ENCODE measurements at regions not wholly inside any gene's neighbourhood (a gene's known extent, or its start where the extent isn't known, plus 50 kb on each side); places are given as distances from the start of the nearest gene placed in this dataset.
A peak's percentile ranks its signal among the peaks of the same experiment; 100 is the strongest.

- H3K4me1 ChIP-seq: no peaks in the 10 kb centered on the region
- H3K27me3 ChIP-seq: no peaks in the 10 kb centered on the region
- intact Hi-C loops (cut with DNase I): no loop called here
- no peaks in the 10 kb centered on the region for H3K36me3 ChIP-seq
- TF ChIP-seq EP300 (IDR thresholded peaks at IDR 0.05) (no peak), CTCF (IDR thresholded peaks at IDR 0.05) (no peak), POLR2A (IDR thresholded peaks at IDR 0.05) (no peak), POLR2AphosphoS5 (IDR thresholded peaks at IDR 0.05) (no peak)
- 87% methylated on average over 7 of the region's 7 CpGs for WGBS, 2 donors
- H3K4me3 ChIP-seq: no peak overlapping the region
- DNase-seq: no peak
- no peak overlapping the region for H3K27ac ChIP-seq
- H3K9me3 ChIP-seq: no peaks in the 10 kb centered on the region
Measured at GRCh38 chr9:107592424-107592823, 102.9 kb upstream of the KLF4 start.

- intact Hi-C loops (cut with DNase I): no loop called here
- no peak for DNase-seq
- H3K4me3 ChIP-seq: no peak overlapping the region
- TF ChIP-seq POLR2AphosphoS5 (IDR thresholded peaks at IDR 0.05) (no peak), CTCF (IDR thresholded peaks at IDR 0.05) (no peak), EP300 (IDR thresholded peaks at IDR 0.05) (no peak), POLR2A (IDR thresholded peaks at IDR 0.05) (no peak)
- WGBS, 2 donors: 85 to 86% methylated on average over 3 of the region's 3 CpGs
- no peak overlapping the region for H3K27ac ChIP-seq
- no peaks in the 10 kb centered on the region for H3K4me1 ChIP-seq
- H3K9me3 ChIP-seq: no peaks in the 10 kb centered on the region
- no peaks in the 10 kb centered on the region for H3K36me3 ChIP-seq
- H3K27me3 ChIP-seq: no peaks in the 10 kb centered on the region
Measured at GRCh38 chr9:107591781-107592180, 102.2 kb upstream of the KLF4 start.

- Histone ChIP-seq H3K4me3 (no peak overlapping the region), H3K9me3 (no peaks in the 10 kb centered on the region), H3K27me3 (no peaks in the 10 kb centered on the region), H3K36me3 (no peaks in the 10 kb centered on the region), H3K27ac (peak overlapping the region in 2 of 4 donors; percentile 53 to 54), H3K4me1 (no peaks in the 10 kb centered on the region)
- no peak for DNase-seq
- intact Hi-C loops (cut with DNase I): no loop called here
- 50 to 83% methylated on average over 6 of the region's 6 CpGs for WGBS, 2 donors
- no peak for TF ChIP-seq CTCF (IDR thresholded peaks at IDR 0.05)
Measured at GRCh38 chr9:107588393-107588792, 98.8 kb upstream of the KLF4 start.

GRCh38 chr9:107587191-107587963, 97.8 kb upstream of the KLF4 start:
- Histone ChIP-seq H3K4me3 (peak overlapping the region in 1 of 4 donors; percentile 7), H3K36me3 (no peaks in the 10 kb centered on the region), H3K27ac (peak overlapping the region in 3 of 4 donors; percentile 6 to 54 (median 53)), H3K27me3 (no peaks in the 10 kb centered on the region), H3K4me1 (no peaks in the 10 kb centered on the region), H3K9me3 (no peaks in the 10 kb centered on the region)
- DNase-seq: no peak
- intact Hi-C loops (cut with DNase I): no loop called here
- TF ChIP-seq POLR2AphosphoS5 (IDR thresholded peaks at IDR 0.05): peak in 3 of 4 donors; percentile 14 to 38 (median 27)
- TF ChIP-seq CTCF (IDR thresholded peaks at IDR 0.05): no peak
- TF ChIP-seq EP300 (IDR thresholded peaks at IDR 0.05): no peak
- TF ChIP-seq POLR2A (IDR thresholded peaks at IDR 0.05): peak in 1 of 2 donors; percentile 36
- WGBS, 2 donors: 8 to 35% methylated on average over 26 of the region's 26 CpGs

- 89 to 92% methylated on average over 3 of the region's 3 CpGs for WGBS, 2 donors
- no peaks in the 10 kb centered on the region for H3K36me3 ChIP-seq
- peak overlapping the region in 1 of 4 donors; percentile 54 for H3K27ac ChIP-seq
- no peak for TF ChIP-seq CTCF (IDR thresholded peaks at IDR 0.05)
- TF ChIP-seq POLR2AphosphoS5 (IDR thresholded peaks at IDR 0.05): no peak
- TF ChIP-seq EP300 (IDR thresholded peaks at IDR 0.05): no peak
- TF ChIP-seq POLR2A (IDR thresholded peaks at IDR 0.05): no peak
- H3K27me3 ChIP-seq: no peaks in the 10 kb centered on the region
- no peak overlapping the region for H3K4me3 ChIP-seq
- no peaks in the 10 kb centered on the region for H3K9me3 ChIP-seq
- no peaks in the 10 kb centered on the region for H3K4me1 ChIP-seq
- DNase-seq: no peak
- intact Hi-C loops (cut with DNase I): no loop called here
Measured at GRCh38 chr9:107586493-107586892, 96.9 kb upstream of the KLF4 start.
